Right atrium auricular region (tissue), 2 donors: ENCODE measurements at regions not wholly inside any gene's neighbourhood (a gene's known extent, or its start where the extent isn't known, plus 50 kb on each side); places are given as distances from the start of the nearest gene placed in this dataset.

Source experiments
- DNase-seq: peaks from one replicate; pipeline ENCODE4 v3.0.0-alpha.2; 2019; ENCODE audit warnings: low spot score
- H3K27ac ChIP-seq, 2 donors: fragments of 200-600 bp; sonication (generic); 1 replicate in 1 of 2; 2 replicates in 1 of 2; pipeline ENCODE4 v1.5.1; 2016 to 2019
- H3K27me3 ChIP-seq, 2 donors: fragments of 200-600 bp; sonication (generic); one replicate each; pipeline versions ENCODE4 v1.5.1 to v1.6.0; 2017 to 2019
- H3K36me3 ChIP-seq: fragments of 200-600 bp; sonication (generic); one replicate; pipeline ENCODE4 v1.5.1; 2016
- H3K4me1 ChIP-seq, 2 donors: fragments of 200-600 bp; sonication (generic); one replicate each; pipeline versions ENCODE4 v1.5.1 to v1.6.0; 2017 to 2019
- H3K4me3 ChIP-seq, 2 donors: fragments of 200-600 bp; sonication (generic); 1 replicate in 1 of 2; 2 replicates in 1 of 2; pipeline ENCODE4 v1.5.1; 2017 to 2019; ENCODE audit warnings: mild to moderate bottlenecking in 1 of 2, moderate library complexity in 1 of 2
- H3K9me3 ChIP-seq, 2 donors: fragments of 200-600 bp; sonication (generic); one replicate each; pipeline ENCODE4 v1.5.1; 2019
- TF ChIP-seq, protein P1 (sequence below), 2 donors: fragments of 200-600 bp; sonication (generic); IDR thresholded peaks; one replicate each; pipeline ENCODE4 v1.5.1; 2019; ENCODE audit warnings: antibody characterized with exemption in 2 of 2

GRCh38 chr1:164058198-164058597 is 500.8 kb upstream of the PBX1 start:
- H3K9me3 ChIP-seq = no peaks in the 10 kb centered on the region
- no peaks in the 10 kb centered on the region for H3K4me1 ChIP-seq
- H3K36me3 ChIP-seq = no peaks in the 10 kb centered on the region
- H3K27me3 ChIP-seq = no peaks in the 10 kb centered on the region
- H3K4me3 ChIP-seq = no peak overlapping the region
- H3K27ac ChIP-seq = no peak overlapping the region
- TF ChIP-seq, protein P1, sequence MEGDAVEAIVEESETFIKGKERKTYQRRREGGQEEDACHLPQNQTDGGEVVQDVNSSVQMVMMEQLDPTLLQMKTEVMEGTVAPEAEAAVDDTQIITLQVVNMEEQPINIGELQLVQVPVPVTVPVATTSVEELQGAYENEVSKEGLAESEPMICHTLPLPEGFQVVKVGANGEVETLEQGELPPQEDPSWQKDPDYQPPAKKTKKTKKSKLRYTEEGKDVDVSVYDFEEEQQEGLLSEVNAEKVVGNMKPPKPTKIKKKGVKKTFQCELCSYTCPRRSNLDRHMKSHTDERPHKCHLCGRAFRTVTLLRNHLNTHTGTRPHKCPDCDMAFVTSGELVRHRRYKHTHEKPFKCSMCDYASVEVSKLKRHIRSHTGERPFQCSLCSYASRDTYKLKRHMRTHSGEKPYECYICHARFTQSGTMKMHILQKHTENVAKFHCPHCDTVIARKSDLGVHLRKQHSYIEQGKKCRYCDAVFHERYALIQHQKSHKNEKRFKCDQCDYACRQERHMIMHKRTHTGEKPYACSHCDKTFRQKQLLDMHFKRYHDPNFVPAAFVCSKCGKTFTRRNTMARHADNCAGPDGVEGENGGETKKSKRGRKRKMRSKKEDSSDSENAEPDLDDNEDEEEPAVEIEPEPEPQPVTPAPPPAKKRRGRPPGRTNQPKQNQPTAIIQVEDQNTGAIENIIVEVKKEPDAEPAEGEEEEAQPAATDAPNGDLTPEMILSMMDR (IDR thresholded peaks at IDR 0.05) = no peak
- DNase-seq = no peak

- Histone ChIP-seq H3K4me3 (no peak overlapping the region), H3K4me1 (no peaks in the 10 kb centered on the region), H3K9me3 (no peaks in the 10 kb centered on the region), H3K27ac (no peak overlapping the region), H3K36me3 (no peaks in the 10 kb centered on the region), H3K27me3 (no peaks in the 10 kb centered on the region)
- DNase-seq = no peak
- TF ChIP-seq, protein P1 (IDR thresholded peaks at IDR 0.05) = no peak
Measured at GRCh38 chr1:164061528-164061927, 497.5 kb upstream of the PBX1 start.

- Histone ChIP-seq H3K27me3 (no peaks in the 10 kb centered on the region), H3K36me3 (no peaks in the 10 kb centered on the region), H3K27ac (no peak overlapping the region), H3K4me3 (no peak overlapping the region), H3K9me3 (peaks cover 0 to 10% of the 10 kb centered on the region in 2 donors), H3K4me1 (no peaks in the 10 kb centered on the region)
- TF ChIP-seq, protein P1 (IDR thresholded peaks at IDR 0.05) = no peak
- no peak for DNase-seq
Measured at GRCh38 chr1:164064501-164064900, 494.5 kb upstream of the PBX1 start.

- DNase-seq = no peak
Measured at GRCh38 chr1:164071288-164071687, 487.7 kb upstream of the PBX1 start.

DNA sequence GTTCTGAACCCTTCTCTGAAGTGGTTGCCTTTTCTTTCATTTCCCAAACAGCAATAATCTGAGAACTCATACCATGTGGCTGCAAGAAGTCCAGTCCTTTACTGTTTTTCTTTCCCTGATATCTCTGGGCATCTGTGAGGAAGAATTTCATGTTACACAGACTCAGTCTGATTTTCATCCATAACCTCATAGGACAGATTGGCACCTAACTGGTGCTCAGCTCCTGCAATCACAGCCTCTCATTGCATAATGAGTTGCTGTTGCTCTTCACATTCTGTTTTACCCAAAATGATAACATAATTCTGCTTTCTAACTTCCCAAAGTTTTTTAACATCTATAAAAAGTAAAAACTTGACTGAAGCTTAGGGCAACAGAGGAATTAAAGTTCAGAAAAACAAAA is 472.2 kb upstream of the PBX1 start:
- Histone ChIP-seq H3K27me3 (no peaks in the 10 kb centered on the region), H3K36me3 (no peaks in the 10 kb centered on the region), H3K9me3 (no peaks in the 10 kb centered on the region), H3K4me3 (no peak overlapping the region), H3K4me1 (no peaks in the 10 kb centered on the region), H3K27ac (no peak overlapping the region)
- TF ChIP-seq, protein P1 (IDR thresholded peaks at IDR 0.05) = no peak
- DNase-seq = no peak

More at GRCh38 chr1:164071288-164071687, 487.7 kb upstream of the PBX1 start:
- Histone ChIP-seq H3K36me3 (no peaks in the 10 kb centered on the region), H3K9me3 (peaks cover 0 to 44% of the 10 kb centered on the region in 2 donors), H3K4me3 (no peak overlapping the region), H3K27ac (no peak overlapping the region), H3K4me1 (no peaks in the 10 kb centered on the region), H3K27me3 (no peaks in the 10 kb centered on the region)
- TF ChIP-seq, protein P1 (IDR thresholded peaks at IDR 0.05) = no peak

GRCh38 chr1:164087906-164088453 is 471.0 kb upstream of the PBX1 start:
- peaks cover 0 to 2% of the 10 kb centered on the region in 2 donors for H3K9me3 ChIP-seq
- no peaks in the 10 kb centered on the region for H3K4me1 ChIP-seq
- no peaks in the 10 kb centered on the region for H3K36me3 ChIP-seq
- no peak overlapping the region for H3K27ac ChIP-seq
- no peak overlapping the region for H3K4me3 ChIP-seq
- no peak for DNase-seq
- no peaks in the 10 kb centered on the region for H3K27me3 ChIP-seq
- TF ChIP-seq, protein P1 (IDR thresholded peaks at IDR 0.05) = no peak
